Activated CD4-positive, alpha-beta memory T cell treated with anti-CD3 and anti-CD28 coated beads, Interleukin-2, amount 10 ng/mL, durations not matched to agents 7 days and 5 days (primary cell): ENCODE measurements at regions not wholly inside any gene's neighbourhood (a gene's known extent, or its start where the extent isn't known, plus 50 kb on each side); places are given as distances from the start of the nearest gene placed in this dataset.

ENCODE experiments used
- CTCF ChIA-PET: fragments of 350-600 bp; sonication (Branson Sonifier 250); formaldehyde crosslinking; loops from one replicate; lab custom pipeline; 2021; ENCODE audit warnings: antibody characterized with exemption, inconsistent platforms; lab: Charles Lee
- POLR2A ChIA-PET: fragments of 350-600 bp; sonication (Branson Sonifier 250); formaldehyde crosslinking; loops from one replicate; lab custom pipeline; 2021; ENCODE audit warnings: antibody characterized with exemption; lab: Charles Lee
- DNase-seq: peaks from one replicate; pipeline ENCODE4 v3.0.0-alpha.2; 2020
- H3K27ac Mint-ChIP-seq: one replicate; pipeline ENCODE4 v1.8.0; 2021; ENCODE audit warnings: mild to moderate bottlenecking, mixed read lengths
- H3K27me3 Mint-ChIP-seq: one replicate; pipeline ENCODE4 v1.8.0; 2021; ENCODE audit warnings: mixed read lengths
- H3K36me3 Mint-ChIP-seq: one replicate; pipeline ENCODE4 v1.8.0; 2021; ENCODE audit warnings: low read depth, mixed read lengths
- H3K4me1 Mint-ChIP-seq: one replicate; pipeline ENCODE4 v1.8.0; 2021; ENCODE audit warnings: mixed read lengths
- H3K4me3 Mint-ChIP-seq: one replicate; pipeline ENCODE4 v1.8.0; 2021; ENCODE audit warnings: mild to moderate bottlenecking, mixed read lengths
- H3K9me3 Mint-ChIP-seq: one replicate; pipeline ENCODE4 v1.8.0; 2021; ENCODE audit warnings: mixed read lengths

- H3K36me3 Mint-ChIP-seq: no peaks in the 10 kb centered on the region
- H3K4me3 Mint-ChIP-seq: no peak overlapping the region
- H3K27me3 Mint-ChIP-seq: no peaks in the 10 kb centered on the region
- DNase-seq: no peak
- peaks cover 2% of the 10 kb centered on the region for H3K9me3 Mint-ChIP-seq
- H3K27ac Mint-ChIP-seq: no peak overlapping the region
- ChIA-PET CTCF (no interaction called here), POLR2A (no interaction called here)
- no peaks in the 10 kb centered on the region for H3K4me1 Mint-ChIP-seq
These were observed 83.8 kb downstream of the AXIN2 start for GRCh38 chr17:65477600-65477999.

GRCh38 chr17:65474660-65475059 is 86.8 kb downstream of the AXIN2 start:
- no peak for DNase-seq
- H3K36me3 Mint-ChIP-seq: no peaks in the 10 kb centered on the region
- H3K27ac Mint-ChIP-seq: no peak overlapping the region
- H3K4me1 Mint-ChIP-seq: no peaks in the 10 kb centered on the region
- ChIA-PET CTCF (no interaction called here), POLR2A (no interaction called here)
- peaks cover 3% of the 10 kb centered on the region for H3K27me3 Mint-ChIP-seq
- H3K4me3 Mint-ChIP-seq: no peak overlapping the region
- H3K9me3 Mint-ChIP-seq: peaks cover 2% of the 10 kb centered on the region

DNA sequence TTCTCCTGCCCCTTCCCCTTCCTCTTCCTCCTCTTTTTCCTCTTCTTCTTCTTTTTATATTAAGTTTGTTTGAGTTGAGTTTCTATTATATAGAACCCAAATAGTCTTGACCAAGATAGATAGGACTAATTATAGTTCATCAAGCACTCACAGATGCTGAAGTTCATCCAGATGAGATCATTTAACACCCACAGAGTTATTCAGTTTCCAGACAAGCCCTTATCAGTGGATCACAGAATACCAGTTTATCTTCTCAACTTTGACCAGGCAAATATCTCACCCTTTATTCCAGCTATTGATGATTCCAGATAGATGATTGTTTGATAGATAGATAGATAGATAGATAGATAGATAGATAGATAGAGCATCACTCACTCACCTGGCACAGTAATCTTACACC is 87.5 kb downstream of the AXIN2 start:
- CTCF ChIA-PET: no interaction called here

GRCh38 chr17:65473363-65473762 is 88.1 kb downstream of the AXIN2 start:
- peaks cover 2% of the 10 kb centered on the region for H3K9me3 Mint-ChIP-seq
- no peak overlapping the region for H3K4me3 Mint-ChIP-seq
- peaks cover 3% of the 10 kb centered on the region for H3K27me3 Mint-ChIP-seq
- no peaks in the 10 kb centered on the region for H3K4me1 Mint-ChIP-seq
- CTCF ChIA-PET: no interaction called here
- H3K36me3 Mint-ChIP-seq: no peaks in the 10 kb centered on the region
- H3K27ac Mint-ChIP-seq: no peak overlapping the region
- POLR2A ChIA-PET: no interaction called here
- no peak for DNase-seq

More for the DNA sequence above, 87.5 kb downstream of the AXIN2 start:
- no peaks in the 10 kb centered on the region for H3K36me3 Mint-ChIP-seq
- H3K27ac Mint-ChIP-seq: no peak overlapping the region
- DNase-seq: no peak
- peaks cover 3% of the 10 kb centered on the region for H3K27me3 Mint-ChIP-seq
- POLR2A ChIA-PET: no interaction called here
- peaks cover 2% of the 10 kb centered on the region for H3K9me3 Mint-ChIP-seq
- H3K4me3 Mint-ChIP-seq: no peak overlapping the region
- H3K4me1 Mint-ChIP-seq: no peaks in the 10 kb centered on the region

DNA sequence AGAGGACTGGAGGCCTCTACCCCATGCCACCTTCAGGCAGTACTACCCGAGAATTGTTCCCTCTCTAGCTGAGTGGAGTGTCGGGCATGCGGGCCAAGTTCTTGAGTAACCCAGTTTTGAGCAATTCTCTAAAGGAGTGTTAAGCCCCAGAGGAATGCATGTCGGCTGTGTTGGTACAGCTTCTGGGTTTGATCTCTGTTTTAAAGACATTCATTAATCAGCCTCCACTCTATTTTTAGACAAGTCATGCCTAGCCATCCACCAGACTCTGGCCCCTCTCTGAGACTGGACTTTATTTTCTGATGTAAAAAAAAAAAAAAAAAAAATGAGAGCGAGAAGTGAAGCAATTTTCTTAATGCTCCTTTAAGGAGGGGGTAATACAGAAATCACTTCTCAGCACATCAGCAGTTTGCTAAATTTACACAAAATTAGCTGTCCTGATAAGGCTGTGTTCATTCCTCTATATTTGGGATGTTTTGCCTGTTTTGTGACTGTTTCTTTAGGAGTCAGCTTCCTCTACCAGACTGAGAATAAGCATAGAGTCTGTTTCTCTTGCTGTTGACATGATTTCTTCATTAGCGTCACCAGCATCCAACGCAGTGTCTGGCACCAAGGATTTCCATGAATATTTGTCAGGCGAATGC is 88.7 kb downstream of the AXIN2 start:
- Mint-ChIP-seq H3K4me1 (no peaks in the 10 kb centered on the region), H3K27ac (no peak overlapping the region), H3K27me3 (peaks cover 3% of the 10 kb centered on the region), H3K9me3 (peaks cover 2% of the 10 kb centered on the region), H3K36me3 (no peaks in the 10 kb centered on the region), H3K4me3 (no peak overlapping the region)
- POLR2A ChIA-PET: no interaction called here
- CTCF ChIA-PET: no interaction called here
- no peak for DNase-seq

- POLR2A ChIA-PET: no interaction called here
- DNase-seq: no peak
- peaks cover 2% of the 10 kb centered on the region for H3K36me3 Mint-ChIP-seq
- CTCF ChIA-PET: no interaction called here
- H3K27ac Mint-ChIP-seq: no peak overlapping the region
- H3K27me3 Mint-ChIP-seq: peaks cover 3% of the 10 kb centered on the region
- H3K4me3 Mint-ChIP-seq: no peak overlapping the region
- H3K9me3 Mint-ChIP-seq: peaks cover 7% of the 10 kb centered on the region
- peaks cover 9% of the 10 kb centered on the region for H3K4me1 Mint-ChIP-seq
These were observed 90.7 kb downstream of the AXIN2 start for GRCh38 chr17:65470783-65471182.

GRCh38 chr17:65468321-65468720 is 93.1 kb downstream of the AXIN2 start:
- Mint-ChIP-seq H3K36me3 (peaks cover 2% of the 10 kb centered on the region), H3K4me3 (no peak overlapping the region), H3K27me3 (peaks cover 3% of the 10 kb centered on the region), H3K9me3 (peaks cover 7% of the 10 kb centered on the region), H3K4me1 (peaks cover 9% of the 10 kb centered on the region), H3K27ac (no peak overlapping the region)
- ChIA-PET CTCF (no interaction called here), POLR2A (no interaction called here)
- no peak for DNase-seq

DNA sequence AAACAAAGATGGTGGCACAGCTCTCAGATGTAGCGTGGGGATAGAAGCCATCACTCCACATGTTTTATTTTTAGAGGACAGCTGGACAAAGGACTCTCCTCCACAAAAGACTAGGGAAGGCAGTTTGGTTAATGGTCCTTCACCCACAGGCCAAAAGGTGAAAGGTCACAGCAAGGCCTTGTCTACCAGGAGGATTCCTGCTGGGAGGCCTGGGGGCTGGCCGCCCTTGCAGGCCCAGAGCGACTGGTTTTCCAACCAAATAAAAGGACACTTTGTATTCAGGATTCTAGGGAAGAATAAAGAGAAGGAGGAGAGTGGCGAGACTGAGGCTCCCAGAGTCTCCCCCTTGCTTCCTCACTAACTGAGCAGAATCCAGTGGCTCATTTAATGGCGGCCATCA is 94.3 kb downstream of the AXIN2 start:
- Mint-ChIP-seq H3K27ac (no peak overlapping the region), H3K27me3 (peaks cover 3% of the 10 kb centered on the region), H3K4me1 (peaks cover 9% of the 10 kb centered on the region), H3K36me3 (peaks cover 2% of the 10 kb centered on the region), H3K9me3 (peaks cover 7% of the 10 kb centered on the region), H3K4me3 (no peak overlapping the region)
- CTCF ChIA-PET: no interaction called here
- POLR2A ChIA-PET: no interaction called here
- no peak for DNase-seq

- Mint-ChIP-seq H3K27ac (no peak overlapping the region), H3K4me1 (peaks cover 9% of the 10 kb centered on the region), H3K4me3 (no peak overlapping the region), H3K27me3 (peaks cover 6% of the 10 kb centered on the region), H3K9me3 (peaks cover 7% of the 10 kb centered on the region), H3K36me3 (peaks cover 2% of the 10 kb centered on the region)
- ChIA-PET POLR2A (no interaction called here), CTCF (interaction anchor here (1.1 kb wide), 1 partner anchor 91 kb away, joined by 3 read pairs; no protein-coding TSS in a partner anchor)
- DNase-seq: no peak
These were observed 94.9 kb downstream of the AXIN2 start for GRCh38 chr17:65466547-65466946.

- H3K27me3 Mint-ChIP-seq: peaks cover 9% of the 10 kb centered on the region
- H3K36me3 Mint-ChIP-seq: peaks cover 2% of the 10 kb centered on the region
- H3K9me3 Mint-ChIP-seq: peaks cover 7% of the 10 kb centered on the region
- DNase-seq: no peak
- ChIA-PET POLR2A (no interaction called here), CTCF (no interaction called here)
- no peak overlapping the region for H3K27ac Mint-ChIP-seq
- H3K4me1 Mint-ChIP-seq: peaks cover 9% of the 10 kb centered on the region
- H3K4me3 Mint-ChIP-seq: no peak overlapping the region
These were observed 98.2 kb downstream of the AXIN2 start for GRCh38 chr17:65463242-65463641.

GRCh38 chr17:65459677-65460347 is 101.6 kb downstream of the AXIN2 start:
- no peaks in the 10 kb centered on the region for H3K9me3 Mint-ChIP-seq
- H3K27ac Mint-ChIP-seq: no peak overlapping the region
- DNase-seq: no peak
- H3K4me3 Mint-ChIP-seq: no peak overlapping the region
- H3K4me1 Mint-ChIP-seq: no peaks in the 10 kb centered on the region
- ChIA-PET POLR2A (no interaction called here), CTCF (no interaction called here)
- peaks cover 9% of the 10 kb centered on the region for H3K27me3 Mint-ChIP-seq
- no peaks in the 10 kb centered on the region for H3K36me3 Mint-ChIP-seq

DNA sequence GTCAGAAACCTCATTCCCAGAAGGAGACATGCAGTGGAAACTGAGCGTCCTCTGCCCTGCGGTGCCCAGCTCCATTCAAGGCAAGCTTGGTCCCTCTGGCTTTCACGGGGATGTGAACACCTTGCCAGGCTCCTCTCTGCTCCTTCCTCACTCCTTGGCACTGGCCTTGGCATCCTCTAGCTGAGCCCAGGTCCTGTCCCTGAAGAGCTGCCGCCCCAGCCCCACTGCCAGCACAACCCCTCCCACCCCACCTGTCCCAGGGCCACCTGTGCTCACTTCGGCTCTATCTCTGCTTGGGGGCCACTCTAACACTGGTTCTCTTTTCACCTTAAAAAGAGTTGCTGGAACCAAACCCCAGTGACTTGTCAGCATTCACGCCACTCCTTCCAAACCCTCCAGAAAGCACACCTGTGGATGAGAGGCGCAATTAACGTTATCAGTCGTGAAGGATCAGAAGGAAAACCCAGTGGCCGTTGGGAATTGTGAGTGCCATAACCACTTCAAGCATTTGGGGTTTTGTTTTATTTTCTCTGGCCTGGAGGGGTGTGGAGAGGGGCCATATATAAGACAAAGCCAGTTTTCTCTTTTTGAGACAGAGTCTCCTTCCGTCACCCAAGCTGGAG is 103.7 kb downstream of the AXIN2 start:
- Mint-ChIP-seq H3K27me3 (peaks cover 9% of the 10 kb centered on the region), H3K9me3 (no peaks in the 10 kb centered on the region), H3K36me3 (no peaks in the 10 kb centered on the region), H3K4me1 (no peaks in the 10 kb centered on the region), H3K27ac (no peak overlapping the region), H3K4me3 (no peak overlapping the region)
- ChIA-PET POLR2A (no interaction called here), CTCF (no interaction called here)
- no peak for DNase-seq

GRCh38 chr17:65457183-65457582 is 104.3 kb downstream of the AXIN2 start:
- DNase-seq: no peak
- POLR2A ChIA-PET: no interaction called here
- no peaks in the 10 kb centered on the region for H3K9me3 Mint-ChIP-seq
- H3K27ac Mint-ChIP-seq: no peak overlapping the region
- CTCF ChIA-PET: no interaction called here
- no peaks in the 10 kb centered on the region for H3K36me3 Mint-ChIP-seq
- H3K4me1 Mint-ChIP-seq: no peaks in the 10 kb centered on the region
- peaks cover 9% of the 10 kb centered on the region for H3K27me3 Mint-ChIP-seq
- H3K4me3 Mint-ChIP-seq: no peak overlapping the region
